Tibial nerve (tissue), 4 donors: ENCODE measurements at regions not wholly inside any gene's neighbourhood (a gene's known extent, or its start where the extent isn't known, plus 50 kb on each side); places are given as distances from the start of the nearest gene placed in this dataset.

Source experiments
- EP300 ChIP-seq, 2 donors: sonication (generic); formaldehyde crosslinking; IDR thresholded peaks; one replicate each; pipeline ENCODE4 v1.6.1; 2017; ENCODE audit warnings: antibody characterized with exemption in 2 of 2, mild to moderate bottlenecking in 1 of 2
- TF ChIP-seq, protein P1 (sequence below), 5 experiments: fragments of 200-600 bp in 3 of 5; fragments of 450-650 bp in 2 of 5; sonication (generic) in 3 of 5; IDR thresholded peaks; one replicate each; pipeline ENCODE4 v1.5.1; 2016 to 2019; ENCODE audit warnings: antibody characterized with exemption in 5 of 5, mild to moderate bottlenecking in 3 of 5, moderate library complexity in 2 of 5

DNA sequence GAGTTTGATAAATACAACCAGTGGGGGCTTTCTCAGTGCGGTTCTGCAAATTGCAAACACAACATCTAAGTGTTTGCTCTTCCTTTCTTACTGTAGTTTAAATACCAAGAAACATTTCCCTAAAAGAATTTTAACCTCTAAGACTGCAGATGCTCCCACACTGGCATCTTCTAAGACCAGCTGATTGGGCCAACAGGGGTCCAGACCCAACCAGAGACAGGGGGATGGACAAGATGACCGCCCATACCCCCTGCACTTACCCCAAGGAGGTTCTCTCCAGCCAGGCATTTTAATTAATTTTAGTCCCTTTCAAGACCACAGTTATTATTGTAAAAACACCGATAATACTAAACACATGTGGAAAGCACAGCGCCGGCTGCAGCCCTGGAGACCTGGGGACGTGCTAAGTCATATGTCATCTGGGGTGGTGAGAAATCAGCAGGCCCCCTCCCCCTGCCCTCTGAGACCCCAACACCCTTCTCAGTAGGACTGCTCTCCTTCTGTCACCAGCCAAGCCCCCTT, 242.3 kb downstream of the SOX9 start:
- no peak for TF ChIP-seq EP300 (IDR thresholded peaks at IDR 0.05)
- TF ChIP-seq, protein P1, sequence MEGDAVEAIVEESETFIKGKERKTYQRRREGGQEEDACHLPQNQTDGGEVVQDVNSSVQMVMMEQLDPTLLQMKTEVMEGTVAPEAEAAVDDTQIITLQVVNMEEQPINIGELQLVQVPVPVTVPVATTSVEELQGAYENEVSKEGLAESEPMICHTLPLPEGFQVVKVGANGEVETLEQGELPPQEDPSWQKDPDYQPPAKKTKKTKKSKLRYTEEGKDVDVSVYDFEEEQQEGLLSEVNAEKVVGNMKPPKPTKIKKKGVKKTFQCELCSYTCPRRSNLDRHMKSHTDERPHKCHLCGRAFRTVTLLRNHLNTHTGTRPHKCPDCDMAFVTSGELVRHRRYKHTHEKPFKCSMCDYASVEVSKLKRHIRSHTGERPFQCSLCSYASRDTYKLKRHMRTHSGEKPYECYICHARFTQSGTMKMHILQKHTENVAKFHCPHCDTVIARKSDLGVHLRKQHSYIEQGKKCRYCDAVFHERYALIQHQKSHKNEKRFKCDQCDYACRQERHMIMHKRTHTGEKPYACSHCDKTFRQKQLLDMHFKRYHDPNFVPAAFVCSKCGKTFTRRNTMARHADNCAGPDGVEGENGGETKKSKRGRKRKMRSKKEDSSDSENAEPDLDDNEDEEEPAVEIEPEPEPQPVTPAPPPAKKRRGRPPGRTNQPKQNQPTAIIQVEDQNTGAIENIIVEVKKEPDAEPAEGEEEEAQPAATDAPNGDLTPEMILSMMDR (IDR thresholded peaks at IDR 0.05), result no peak
